ENCODE measurements at regions not wholly inside any gene's neighbourhood (a gene's known extent, or its start where the extent isn't known, plus 50 kb on each side); places are given as distances from the start of the nearest gene placed in this dataset.

- DNase-seq (ENCODE audit: low read depth in 2 of 2), result no peak
Observed at GRCh38 chr2:172230889-172231401, 128.2 kb upstream of the DLX2 start.

DNA sequence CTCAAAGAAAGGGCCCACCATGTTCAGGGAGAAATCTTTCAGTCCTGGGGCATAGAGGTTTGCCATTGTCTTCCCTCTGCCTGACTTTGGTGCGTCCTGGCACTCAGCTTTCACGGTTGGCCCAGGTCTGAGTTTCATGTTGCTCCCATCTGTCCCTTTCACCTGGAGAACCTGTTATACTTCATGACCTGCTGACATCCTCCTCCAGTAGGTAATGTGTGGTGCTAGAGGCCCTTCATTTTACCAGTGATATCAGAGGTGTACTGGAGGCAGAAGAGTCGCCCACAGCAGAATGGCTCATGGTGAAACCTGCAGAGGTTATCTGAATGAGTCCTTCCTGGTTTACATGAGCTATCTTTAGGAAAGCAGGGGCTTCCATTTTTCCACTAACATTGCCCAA lies 128.8 kb upstream of the DLX2 start:
- DNase-seq (ENCODE audit: low read depth in 2 of 2), result no peak

GRCh38 chr2:172232708-172233396 lies 130.2 kb upstream of the DLX2 start:
- no peak for DNase-seq (ENCODE audit: low read depth in 2 of 2)

DNA sequence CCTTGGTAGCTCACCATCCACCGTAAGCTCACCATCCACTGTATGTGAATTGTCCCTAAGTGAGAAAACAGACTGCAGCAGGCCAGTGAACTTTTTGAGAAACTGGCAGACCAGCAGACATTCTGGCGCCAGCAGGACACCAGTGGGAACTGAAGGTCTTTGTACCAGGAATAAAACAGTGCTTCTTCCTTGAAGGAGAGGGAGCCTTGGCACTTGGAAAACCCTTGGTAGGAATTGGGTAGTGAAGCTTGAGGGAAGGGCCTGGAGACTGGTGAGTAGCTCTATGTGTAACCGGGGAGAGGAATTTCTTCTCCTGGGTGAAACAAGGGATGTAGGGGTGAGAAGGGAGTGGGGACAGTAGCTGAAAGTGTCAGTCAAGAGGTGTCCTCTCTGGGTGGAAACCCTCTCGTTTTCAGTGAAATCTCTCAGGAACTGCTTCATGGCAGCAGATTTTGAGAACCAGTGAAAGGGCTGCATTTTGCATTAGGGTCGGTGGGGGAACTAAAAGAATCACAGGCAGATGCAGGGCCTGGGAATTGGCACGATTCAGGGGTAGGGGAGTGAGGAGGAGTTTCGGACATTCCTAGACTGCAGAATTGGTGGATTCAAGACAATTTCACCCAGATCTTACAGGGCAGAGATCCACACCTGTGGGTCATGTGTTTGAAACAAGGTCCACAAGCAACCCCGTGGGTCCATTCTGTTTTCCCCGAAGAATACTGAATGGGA lies 131.5 kb upstream of the DLX2 start:
- no peak for DNase-seq (ENCODE audit: low read depth in 2 of 2)

GRCh38 chr2:172234716-172235691 lies 132.3 kb upstream of the DLX2 start:
- no peak for DNase-seq (ENCODE audit: low read depth in 2 of 2)

- no peak for DNase-seq (ENCODE audit: low read depth in 2 of 2)
Observed at GRCh38 chr2:172239944-172240590, 137.4 kb upstream of the DLX2 start.

GRCh38 chr2:172241222-172241621 lies 138.5 kb upstream of the DLX2 start:
- no peak for DNase-seq (ENCODE audit: low read depth in 2 of 2)

GRCh38 chr2:172242471-172242870 lies 139.8 kb upstream of the DLX2 start:
- no peak for DNase-seq (ENCODE audit: low read depth in 2 of 2)

- no peak for DNase-seq (ENCODE audit: low read depth in 2 of 2)
Observed at GRCh38 chr2:172242961-172243360, 140.3 kb upstream of the DLX2 start.

DNA sequence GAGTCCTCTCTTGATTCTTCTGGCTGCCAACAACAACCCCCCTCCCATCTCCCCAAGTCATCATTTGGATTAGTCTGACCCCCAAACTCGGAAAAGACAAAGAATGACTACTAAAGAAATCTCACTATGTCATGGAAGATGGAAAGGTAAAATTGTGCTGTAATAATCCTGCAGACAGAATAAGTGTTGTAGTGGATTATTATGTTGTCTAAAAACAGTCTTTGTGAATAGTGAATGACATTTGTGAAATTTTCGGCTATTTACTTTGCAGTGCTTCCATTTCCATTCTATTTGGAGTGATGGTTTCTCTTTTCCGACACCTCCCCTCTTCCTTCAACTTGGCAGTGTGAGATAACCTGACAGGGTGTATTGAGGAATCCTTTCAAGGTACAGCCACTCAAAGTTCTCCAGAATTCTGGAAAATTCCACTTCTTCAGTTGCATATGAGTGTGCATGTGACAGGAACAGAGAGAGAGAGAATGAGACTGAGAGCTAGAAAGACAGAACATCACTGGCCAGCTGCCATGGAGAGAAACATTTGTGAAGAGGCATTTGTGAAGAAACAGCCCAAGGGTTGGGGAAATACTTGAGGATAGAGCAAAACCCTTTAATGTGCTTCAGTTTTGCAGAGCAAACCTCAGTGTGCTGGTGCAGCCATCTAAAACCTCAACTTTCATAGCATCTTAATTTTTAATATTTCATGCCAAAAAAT lies 141.9 kb upstream of the DLX2 start:
- DNase-seq (ENCODE audit: low read depth in 2 of 2), result no peak

DNA sequence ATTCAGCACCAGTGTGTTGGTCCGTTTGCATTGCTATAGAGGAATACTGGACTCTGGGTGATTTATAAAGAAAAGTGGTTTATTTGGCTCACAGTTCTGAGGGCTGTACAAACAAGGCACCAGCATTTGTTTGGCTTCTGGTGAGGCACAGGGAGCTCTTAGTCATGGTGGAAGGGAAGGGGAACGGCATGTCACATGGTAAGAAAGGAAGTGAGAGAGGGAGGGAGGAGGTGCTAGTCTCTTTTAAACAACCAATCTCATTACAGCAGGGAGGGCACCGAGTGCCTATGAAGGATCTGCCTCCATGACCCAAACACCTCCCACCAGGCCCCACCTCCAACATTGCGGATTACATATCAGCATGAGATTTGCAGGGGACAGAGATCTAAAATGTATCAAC lies 143.9 kb upstream of the DLX2 start:
- DNase-seq (ENCODE audit: low read depth in 2 of 2), result no peak

DNA sequence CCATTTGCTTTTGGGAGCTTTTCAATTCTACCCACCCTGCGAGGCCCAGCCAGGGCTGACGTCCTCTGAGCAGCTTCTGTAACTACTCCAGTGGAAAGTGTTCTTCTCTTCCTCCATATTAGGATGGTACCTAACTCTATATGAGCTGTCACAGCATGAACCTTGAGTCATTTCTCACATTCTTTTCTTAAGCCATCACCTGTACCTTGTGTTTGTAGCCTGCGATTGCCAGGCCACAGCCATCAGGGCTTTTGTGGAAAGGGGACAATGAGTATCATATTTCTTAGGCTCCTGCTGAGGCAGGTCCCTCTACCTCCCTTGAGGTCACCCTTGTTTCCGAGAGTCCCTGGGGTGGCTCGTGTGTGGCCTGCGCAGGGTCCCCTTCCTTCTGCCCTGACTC lies 144.5 kb upstream of the DLX2 start:
- DNase-seq (ENCODE audit: low read depth in 2 of 2), result no peak

DNA sequence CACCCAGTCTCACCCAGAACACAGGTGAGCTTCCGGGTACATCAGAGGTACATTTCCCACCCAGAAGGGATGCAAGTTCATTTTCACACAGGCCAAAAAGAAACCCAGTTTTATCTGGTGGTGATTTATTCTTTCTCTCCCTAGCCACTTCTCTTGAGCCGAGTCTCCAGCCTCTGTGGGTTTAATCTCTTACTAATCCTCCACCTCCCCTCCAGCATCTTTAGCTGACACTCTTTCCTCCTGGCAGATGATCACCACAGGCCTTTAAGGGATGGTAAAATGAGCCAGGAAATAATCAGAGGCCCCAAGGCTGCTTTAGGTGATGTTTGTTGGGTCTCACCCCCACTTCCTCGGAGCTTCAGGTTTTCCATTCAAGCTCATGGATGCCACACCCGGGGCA lies 145.7 kb upstream of the DLX2 start:
- no peak for DNase-seq (ENCODE audit: low read depth in 2 of 2)

DNA sequence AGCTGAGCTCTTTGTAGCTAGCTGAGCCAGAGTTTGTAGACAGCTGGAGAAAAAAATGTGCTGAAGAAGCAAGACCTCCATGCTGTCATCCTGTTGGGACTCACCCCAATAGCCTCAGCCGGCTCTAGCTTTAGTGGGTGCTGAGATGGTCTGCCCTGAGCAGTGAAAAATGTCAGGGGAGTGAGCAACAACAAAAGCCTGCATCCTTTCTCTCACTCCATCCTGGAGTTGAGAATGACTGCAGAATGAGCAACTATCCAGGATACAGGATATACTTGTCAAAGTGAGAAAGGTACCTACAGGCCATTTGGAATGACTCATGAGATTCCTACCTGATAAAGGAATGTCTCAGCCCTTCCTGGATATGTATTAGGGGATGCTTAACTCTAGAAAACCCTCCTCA lies 146.1 kb upstream of the DLX2 start:
- DNase-seq (ENCODE audit: low read depth in 2 of 2), result no peak

GRCh38 chr2:172249334-172249733 lies 146.6 kb upstream of the DLX2 start:
- DNase-seq (ENCODE audit: low read depth in 2 of 2), result no peak

- no peak for DNase-seq (ENCODE audit: low read depth in 2 of 2)
Observed at GRCh38 chr2:172249986-172250385, 147.3 kb upstream of the DLX2 start.

- DNase-seq (ENCODE audit: low read depth in 2 of 2), result no peak
Observed at GRCh38 chr2:172251231-172251630, 148.5 kb upstream of the DLX2 start.

DNA sequence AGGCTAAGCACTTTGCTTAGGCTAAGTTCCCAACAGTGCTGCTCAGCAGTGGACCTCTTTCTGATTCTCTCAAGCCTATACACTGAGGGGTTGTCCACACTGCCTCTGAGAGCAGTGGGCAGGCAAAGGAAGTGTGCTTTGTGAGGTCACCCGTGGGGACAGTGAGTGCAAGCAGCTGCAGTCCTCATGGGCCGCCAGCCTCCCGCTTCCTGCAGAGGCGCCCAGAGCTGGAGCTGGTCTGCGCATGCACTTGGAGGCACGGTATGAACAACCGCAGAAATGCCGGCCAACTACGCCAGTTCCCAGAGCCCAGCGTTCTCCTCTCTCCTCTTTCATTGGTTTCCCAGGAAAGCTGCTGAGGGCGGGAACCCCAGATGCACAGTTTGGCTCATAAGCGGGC lies 149.5 kb upstream of the DLX2 start:
- DNase-seq (ENCODE audit: low read depth in 2 of 2), result no peak

DNA sequence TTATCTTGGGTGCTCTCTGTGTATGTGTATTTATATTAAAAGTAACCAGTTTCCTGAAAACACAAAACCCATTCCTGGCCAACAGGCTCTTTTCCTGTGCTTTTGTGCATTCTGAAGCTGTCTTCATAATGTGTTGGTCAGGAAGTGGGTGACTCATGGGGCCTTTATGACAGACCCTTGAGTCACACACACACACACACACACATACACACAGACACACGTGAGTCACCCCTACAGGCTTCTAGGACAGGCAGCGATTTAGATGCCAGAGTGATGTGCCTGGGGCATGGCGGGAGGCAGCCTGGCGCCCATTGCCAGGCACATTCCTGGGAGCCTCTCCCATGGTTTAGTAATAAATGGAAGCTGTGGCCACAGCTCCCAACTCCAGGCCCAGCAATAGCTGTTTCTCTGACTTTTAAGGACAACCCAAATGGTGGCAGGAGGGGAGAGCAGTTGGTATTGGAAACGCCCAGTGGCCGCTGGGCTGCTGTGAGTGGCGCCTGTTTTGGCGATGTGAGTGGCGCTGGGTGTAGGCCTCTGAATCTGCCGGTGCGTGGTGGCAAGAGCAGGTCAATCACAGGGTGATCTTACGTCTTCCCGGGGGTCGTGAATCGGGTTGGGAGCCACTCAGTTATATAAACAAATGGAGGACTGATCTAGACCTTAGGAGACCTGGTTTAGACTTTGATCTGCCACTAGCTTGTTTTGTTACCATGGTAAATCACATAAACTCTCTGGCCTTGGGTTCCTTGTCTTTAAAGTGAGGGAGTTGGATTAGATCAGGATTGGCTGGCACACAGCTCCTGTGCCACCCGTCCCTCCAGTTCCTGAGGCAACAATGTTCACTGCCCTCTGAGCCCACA lies 150.7 kb upstream of the DLX2 start:
- peak; percentile 25 to 55 for DNase-seq (ENCODE audit: low read depth in 2 of 2)

GRCh38 chr2:172256886-172257285 lies 154.2 kb upstream of the DLX2 start:
- no peak for DNase-seq (ENCODE audit: low read depth in 2 of 2)

All from stimulated activated CD4-positive, alpha-beta T cell treated with anti-CD3 and anti-CD28 coated beads, Interleukin-12 subunit alpha, Interleukin-12 subunit beta, amount 100 ng/mL, for 24 hours (primary cell).